Endothelial cell of umbilical vein (primary cell): ENCODE measurements at regions not wholly inside any gene's neighbourhood (a gene's known extent, or its start where the extent isn't known, plus 50 kb on each side); places are given as distances from the start of the nearest gene placed in this dataset.

ENCODE experiments used
- CTCF ChIP-seq, 2 donors: IDR thresholded peaks; 1 replicate in 1 of 2; 2 replicates in 1 of 2; pipeline ENCODE4 v1.5.1; 2011; ENCODE audit warnings: low read length in 2 of 2, mild to moderate bottlenecking in 2 of 2, moderate library complexity in 2 of 2, control low read depth in 1 of 2, inconsistent platforms in 1 of 2, low read depth in 1 of 2; ENCODE audit not compliant: insufficient read depth in 1 of 2; ENCODE audit errors: extremely low read depth in 1 of 2
- EZH2 ChIP-seq: IDR thresholded peaks from 2 replicates; pipeline ENCODE4 v1.6.1; 2012; ENCODE audit warnings: borderline replicate concordance, low read depth, mild to moderate bottlenecking, moderate library complexity, low read length, inconsistent platforms; ENCODE audit not compliant: severe bottlenecking
- POLR2A ChIP-seq: IDR thresholded peaks from 2 replicates; pipeline ENCODE4 v1.6.1; 2012; ENCODE audit warnings: low read depth, mild to moderate bottlenecking, control low read depth, low read length
- POLR2AphosphoS5 ChIP-seq: IDR thresholded peaks from 2 replicates; pipeline ENCODE4 v1.6.1; 2012; ENCODE audit warnings: low read depth, mild to moderate bottlenecking, control low read depth, low read length, moderate library complexity; ENCODE audit not compliant: insufficient read depth

GRCh38 chr18:2049986-2050385 is 521.3 kb downstream of the METTL4 start:
- TF ChIP-seq CTCF (IDR thresholded peaks at IDR 0.05; ENCODE audit: extremely low read depth in 1 of 2, insufficient read depth in 1 of 2, low read depth in 1 of 2, low read length in 2 of 2) (no peak), POLR2A (no peak), POLR2AphosphoS5 (no peak), EZH2 (no peak)
